K562 (cell line): ENCODE measurements at regions not wholly inside any gene's neighbourhood (a gene's known extent, or its start where the extent isn't known, plus 50 kb on each side); places are given as distances from the start of the nearest gene placed in this dataset.

Experiments used
- ATAC-seq: fragments of 200-7000 bp; cut with Tn5 transposase; 3 replicates; pipeline ENCODE4 v1.9.1; 2020; ENCODE audit warnings: moderate library complexity
- BruUV-seq: library from RNA; stranded (reverse); fragments of 400-500 nt; replicated peaks from 2 replicates; lab custom pipeline; 2021; lab: Mats Ljungman, UMichigan
- CTCF ChIA-PET: fragments of 300-600 bp; formaldehyde crosslinking; extraction: SDS; loops from one replicate; lab custom pipeline; 2021; ENCODE audit warnings: low intra/inter-chr PET ratio; lab: Yijun Ruan, JAX
- POLR2A ChIA-PET: fragments of 300-600, 350-650 bp; sonication (Branson Sonifier 250); formaldehyde crosslinking; extraction: SDS; loops from one replicate; lab custom pipeline; 2021; ENCODE audit warnings: antibody characterized with exemption, inconsistent platforms; lab: Yijun Ruan, JAX
- DNase-seq, 4 experiments: peaks; one replicate each; pipeline versions ENCODE4 v3.0.0 to v3.0.0-alpha.2; 2011 to 2018; ENCODE audit warnings: low spot score in 3 of 4, mixed read lengths in 3 of 4; ENCODE audit errors: extremely low read depth in 1 of 4
- FAIRE-seq: peaks from 2 replicates; lab custom pipeline; 2011; peaks lifted over from hg19 to GRCh38; lab: Jason Lieb, UNC
- H2AFZ ChIP-seq: 2 replicates; pipeline ENCODE4 v1.6.0; 2011; ENCODE audit warnings: low read depth, low read length, control low read depth, inconsistent platforms
- H3K27ac ChIP-seq: fragments of 200-600 bp; 3 replicates; pipeline ENCODE4 v1.8.0; 2011; ENCODE audit warnings: low read depth, mild to moderate bottlenecking, control low read depth, inconsistent platforms, low read length, moderate library complexity, mixed read lengths; ENCODE audit errors: extremely low read depth
- H3K27me3 ChIP-seq, 2 experiments: fragments of 300-600 bp in 1 of 2; 2 replicates in 1 of 2; 3 replicates in 1 of 2; pipeline versions ENCODE4 v1.6.0 to v1.8.0; 2011; ENCODE audit warnings: inconsistent platforms in 2 of 2, low read length in 2 of 2, mild to moderate bottlenecking in 1 of 2, mixed read lengths in 1 of 2, moderate library complexity in 1 of 2; ENCODE audit not compliant: control insufficient read depth in 2 of 2, insufficient read depth in 2 of 2
- H3K36me3 ChIP-seq: fragments of 300-600 bp; 3 replicates; pipeline ENCODE4 v1.8.0; 2011; ENCODE audit warnings: mild to moderate bottlenecking, low read length, inconsistent platforms; ENCODE audit not compliant: control insufficient read depth, insufficient read depth
- H3K4me1 ChIP-seq, 2 experiments: fragments of 200-600 bp in 1 of 2; replicated peaks in 1 of 2; 2 replicates in 1 of 2; 3 replicates in 1 of 2; pipeline versions ENCODE4 v1.5.1 to v1.8.0; 2011; ENCODE audit warnings: inconsistent platforms in 2 of 2, low read length in 2 of 2, mild to moderate bottlenecking in 1 of 2, mixed read lengths in 1 of 2, moderate library complexity in 1 of 2; ENCODE audit not compliant: control insufficient read depth in 2 of 2, insufficient read depth in 2 of 2
- H3K4me2 ChIP-seq: 2 replicates; pipeline ENCODE4 v1.6.1; 2011; ENCODE audit warnings: low read length, control low read depth, inconsistent platforms, mixed read lengths; ENCODE audit not compliant: insufficient read depth
- H3K4me3 ChIP-seq: fragments of 200-600 bp; sonication (generic), shearing (Covaris generic); 2 replicates; pipeline ENCODE4 v1.5.1; 2016; ENCODE audit warnings: control low read depth, inconsistent platforms
- H3K79me2 ChIP-seq: fragments of 200-600 bp; 3 replicates; pipeline ENCODE4 v1.8.0; 2011; ENCODE audit warnings: low read length, inconsistent platforms; ENCODE audit not compliant: control insufficient read depth, insufficient read depth
- H3K9ac ChIP-seq, 2 experiments: 2 replicates each; pipeline versions ENCODE4 v1.6.0 to v1.6.1; 2011; ENCODE audit warnings: low read depth in 2 of 2, low read length in 2 of 2, control low read depth in 1 of 2, inconsistent platforms in 1 of 2, mild to moderate bottlenecking in 1 of 2, mixed read lengths in 1 of 2; ENCODE audit not compliant: insufficient read depth in 1 of 2
- H3K9me1 ChIP-seq: one replicate; pipeline ENCODE4 v1.6.0; 2011; ENCODE audit warnings: inconsistent platforms, mild to moderate bottlenecking, low read length, moderate library complexity; ENCODE audit not compliant: control insufficient read depth, insufficient read depth
- H3K9me3 ChIP-seq: replicated peaks from 2 replicates; pipeline ENCODE4 v1.5.1; 2011; ENCODE audit warnings: low read depth, low read length, inconsistent platforms; ENCODE audit not compliant: control insufficient read depth, insufficient read depth
- H4K20me1 ChIP-seq: replicated peaks from 2 replicates; pipeline ENCODE4 v1.6.1; 2011; ENCODE audit warnings: low read length, inconsistent platforms, mixed read lengths; ENCODE audit not compliant: control insufficient read depth, insufficient read depth
- HDAC1 ChIP-seq, 2 experiments: fragments of 450-650 bp; IDR thresholded peaks; 2 replicates each; pipeline ENCODE4 v1.6.1; 2016 to 2017; ENCODE audit warnings: inconsistent platforms in 1 of 2, mild to moderate bottlenecking in 1 of 2, moderate library complexity in 1 of 2
- TAF7 ChIP-seq: fragments of 450-650 bp; IDR thresholded peaks from 2 replicates; pipeline ENCODE4 v1.6.1; 2016; ENCODE audit warnings: missing genetic modification characterization, missing compliant biosample characterization
- TCFL5 ChIP-seq: fragments of 250-450 bp; sonication (Bioruptor Pico); conservative IDR thresholded peaks from 2 replicates; pipeline ENCODE4 v1.6.1; 2021; ENCODE audit warnings: mild to moderate bottlenecking, moderate library complexity, matching md5 sums
- U2AF2 ChIP-seq: fragments of 200-400 bp; formaldehyde crosslinking; optimal IDR thresholded peaks from 2 replicates; pipeline ENCODE3; 2017; ENCODE audit warnings: low read depth, mild to moderate bottlenecking, low read length
- ZC3H8 ChIP-seq: fragments of 450-650 bp; IDR thresholded peaks from 2 replicates; pipeline ENCODE4 v1.6.1; 2017
- ZNF12 ChIP-seq: sonication (generic); formaldehyde crosslinking; IDR thresholded peaks from 2 replicates; pipeline ENCODE4 v1.4.0; 2020; ENCODE audit warnings: mild to moderate bottlenecking, missing genetic modification reagents
- ZNF561 ChIP-seq: fragments of 450-650 bp; formaldehyde crosslinking; conservative IDR thresholded peaks from 2 replicates; pipeline ENCODE4 v1.4.0; 2020; ENCODE audit warnings: mild to moderate bottlenecking, moderate library complexity
- WGBS: fragments of 100-300 bp; shearing (Covaris generic); methylation state at CpG from one replicate; pipeline ENCODE4 v1.1.6; 2016; ENCODE audit warnings: low coverage, mixed read lengths; ENCODE audit not compliant: insufficient coverage; ENCODE audit errors: missing lambda C conversion rate; 5-methylcytosine and 5-hydroxymethylcytosine counted together
- in situ Hi-C: fragments of 300-500 bp; cut with MboI; formaldehyde crosslinking; loops from 4 replicates; pipeline ENCODE4 v1.15.0; 2018; ENCODE audit warnings: inconsistent platforms, mixed read lengths
- intact Hi-C: fragments of 100-400 bp; cut with micrococcal nuclease; formaldehyde crosslinking; loops from 2 replicates; pipeline ENCODE4 v1.14.2; 2022
- TF ChIP-seq, protein P1 (sequence below): sonication (generic); formaldehyde crosslinking; IDR thresholded peaks from 2 replicates; pipeline ENCODE4 v1.8.1; 2023; ENCODE audit warnings: missing genetic modification reagents, mild to moderate bottlenecking, borderline replicate concordance
- TF ChIP-seq, protein P2 (sequence below): fragments of 250-450 bp; sonication (Bioruptor Pico); IDR thresholded peaks from 2 replicates; pipeline ENCODE4 v1.5.0; 2021; ENCODE audit warnings: mild to moderate bottlenecking, borderline replicate concordance
- TF ChIP-seq, protein P3 (sequence below): fragments of 250-450 bp; sonication (Bioruptor Pico); IDR thresholded peaks from 2 replicates; pipeline ENCODE4 v1.5.0; 2021
- TF ChIP-seq, protein P4 (sequence below): sonication (generic); formaldehyde crosslinking; IDR thresholded peaks from 2 replicates; pipeline ENCODE4 v1.8.0; 2022; ENCODE audit warnings: missing genetic modification reagents, mild to moderate bottlenecking, moderate library complexity, borderline replicate concordance

DNA sequence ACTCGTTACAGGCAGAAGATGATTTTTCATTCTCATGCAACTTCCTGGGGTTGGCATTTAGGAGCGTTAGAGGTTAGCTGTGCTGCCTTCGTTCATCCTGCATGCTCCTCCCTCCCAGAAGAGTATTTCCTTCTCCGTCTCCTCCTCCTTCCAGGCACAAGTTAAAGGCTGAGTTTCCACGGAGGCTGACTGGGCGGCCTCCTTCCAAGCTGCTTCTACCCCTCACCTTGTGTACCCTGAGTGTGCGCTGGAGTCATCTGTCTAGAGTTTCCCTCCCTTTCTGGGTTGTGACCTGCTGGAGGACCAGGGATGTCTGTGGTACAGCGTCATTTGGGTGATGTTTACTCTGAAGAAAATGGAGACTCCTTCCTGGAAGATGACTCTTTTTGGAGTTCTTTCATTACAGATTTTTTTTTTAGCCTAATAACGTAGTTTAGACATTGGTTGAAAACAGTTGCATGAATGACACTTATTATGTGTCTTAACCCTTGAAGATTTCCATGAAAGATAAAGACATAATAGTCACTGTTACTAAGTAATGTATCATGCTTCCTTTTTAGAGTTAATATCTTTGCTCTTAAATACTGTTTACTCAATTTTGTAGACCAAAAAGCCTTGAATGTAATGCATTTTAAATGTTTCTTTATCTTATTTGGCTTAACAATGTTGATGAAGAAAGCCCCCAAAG is 146.9 kb downstream of the TENT4A start (continued):
- TF ChIP-seq, protein P1, sequence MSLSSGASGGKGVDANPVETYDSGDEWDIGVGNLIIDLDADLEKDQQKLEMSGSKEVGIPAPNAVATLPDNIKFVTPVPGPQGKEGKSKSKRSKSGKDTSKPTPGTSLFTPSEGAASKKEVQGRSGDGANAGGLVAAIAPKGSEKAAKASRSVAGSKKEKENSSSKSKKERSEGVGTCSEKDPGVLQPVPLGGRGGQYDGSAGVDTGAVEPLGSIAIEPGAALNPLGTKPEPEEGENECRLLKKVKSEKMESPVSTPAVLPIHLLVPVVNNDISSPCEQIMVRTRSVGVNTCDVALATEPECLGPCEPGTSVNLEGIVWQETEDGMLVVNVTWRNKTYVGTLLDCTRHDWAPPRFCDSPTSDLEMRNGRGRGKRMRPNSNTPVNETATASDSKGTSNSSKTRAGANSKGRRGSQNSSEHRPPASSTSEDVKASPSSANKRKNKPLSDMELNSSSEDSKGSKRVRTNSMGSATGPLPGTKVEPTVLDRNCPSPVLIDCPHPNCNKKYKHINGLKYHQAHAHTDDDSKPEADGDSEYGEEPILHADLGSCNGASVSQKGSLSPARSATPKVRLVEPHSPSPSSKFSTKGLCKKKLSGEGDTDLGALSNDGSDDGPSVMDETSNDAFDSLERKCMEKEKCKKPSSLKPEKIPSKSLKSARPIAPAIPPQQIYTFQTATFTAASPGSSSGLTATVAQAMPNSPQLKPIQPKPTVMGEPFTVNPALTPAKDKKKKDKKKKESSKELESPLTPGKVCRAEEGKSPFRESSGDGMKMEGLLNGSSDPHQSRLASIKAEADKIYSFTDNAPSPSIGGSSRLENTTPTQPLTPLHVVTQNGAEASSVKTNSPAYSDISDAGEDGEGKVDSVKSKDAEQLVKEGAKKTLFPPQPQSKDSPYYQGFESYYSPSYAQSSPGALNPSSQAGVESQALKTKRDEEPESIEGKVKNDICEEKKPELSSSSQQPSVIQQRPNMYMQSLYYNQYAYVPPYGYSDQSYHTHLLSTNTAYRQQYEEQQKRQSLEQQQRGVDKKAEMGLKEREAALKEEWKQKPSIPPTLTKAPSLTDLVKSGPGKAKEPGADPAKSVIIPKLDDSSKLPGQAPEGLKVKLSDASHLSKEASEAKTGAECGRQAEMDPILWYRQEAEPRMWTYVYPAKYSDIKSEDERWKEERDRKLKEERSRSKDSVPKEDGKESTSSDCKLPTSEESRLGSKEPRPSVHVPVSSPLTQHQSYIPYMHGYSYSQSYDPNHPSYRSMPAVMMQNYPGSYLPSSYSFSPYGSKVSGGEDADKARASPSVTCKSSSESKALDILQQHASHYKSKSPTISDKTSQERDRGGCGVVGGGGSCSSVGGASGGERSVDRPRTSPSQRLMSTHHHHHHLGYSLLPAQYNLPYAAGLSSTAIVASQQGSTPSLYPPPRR (CRISPR knock-in tag): no peak
- no peak for TF ChIP-seq ZNF12 (CRISPR knock-in tag)
- TF ChIP-seq ZNF561 (CRISPR knock-in tag): no peak

DNA sequence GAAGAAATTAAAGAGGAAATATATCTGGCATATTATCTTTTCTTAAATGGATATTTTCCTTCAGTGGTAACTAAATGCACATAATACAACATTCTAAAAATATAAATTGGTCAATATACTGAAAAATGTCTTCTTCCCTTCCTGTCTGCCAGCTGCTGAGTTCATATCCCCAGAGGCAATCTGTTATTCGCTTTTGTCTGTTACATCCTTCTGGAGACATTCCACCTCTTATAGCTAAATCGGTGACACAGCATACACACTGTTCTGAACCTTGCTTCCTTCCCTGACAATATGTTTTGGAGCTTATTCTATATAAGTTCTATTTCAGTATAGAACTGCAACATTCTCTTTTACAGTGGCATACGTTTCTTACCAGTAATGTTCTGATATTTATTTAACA is 147.8 kb downstream of the TENT4A start:
- DNase-seq: no peak
- H3K9ac ChIP-seq: no peak overlapping the region
- no TSS peak for BruUV-seq
- no peak for ATAC-seq
- intact Hi-C loops: no loop called here
- H2AFZ ChIP-seq: no peak overlapping the region
- no peaks in the 10 kb centered on the region for H3K9me3 ChIP-seq
- H3K79me2 ChIP-seq: no peaks in the 10 kb centered on the region
- no peak for FAIRE-seq
- ChIA-PET POLR2A (no interaction called here), CTCF (no interaction called here)
- WGBS: 0% methylated on average over 3 of the region's 3 CpGs
- H3K9me1 ChIP-seq: no peaks in the 10 kb centered on the region
- no peak overlapping the region for H3K4me3 ChIP-seq
- in situ Hi-C loops: no loop called here
- no peak overlapping the region for H3K27ac ChIP-seq
- H3K36me3 ChIP-seq: no peaks in the 10 kb centered on the region
- no peaks in the 10 kb centered on the region for H3K4me1 ChIP-seq
- no peaks in the 10 kb centered on the region; the same call in 1 of the 2 replicates for H4K20me1 ChIP-seq
- peaks cover 3 to 17% of the 10 kb centered on the region in 2 experiments; a peak in 3 of 5 replicates for H3K27me3 ChIP-seq
- no peak overlapping the region for H3K4me2 ChIP-seq
- TF ChIP-seq TCFL5: no peak
- no peak for TF ChIP-seq TAF7 (tag)
- no peak for TF ChIP-seq U2AF2
- no peak for TF ChIP-seq HDAC1 (IDR thresholded peaks at IDR 0.05)
- TF ChIP-seq, protein P2, sequence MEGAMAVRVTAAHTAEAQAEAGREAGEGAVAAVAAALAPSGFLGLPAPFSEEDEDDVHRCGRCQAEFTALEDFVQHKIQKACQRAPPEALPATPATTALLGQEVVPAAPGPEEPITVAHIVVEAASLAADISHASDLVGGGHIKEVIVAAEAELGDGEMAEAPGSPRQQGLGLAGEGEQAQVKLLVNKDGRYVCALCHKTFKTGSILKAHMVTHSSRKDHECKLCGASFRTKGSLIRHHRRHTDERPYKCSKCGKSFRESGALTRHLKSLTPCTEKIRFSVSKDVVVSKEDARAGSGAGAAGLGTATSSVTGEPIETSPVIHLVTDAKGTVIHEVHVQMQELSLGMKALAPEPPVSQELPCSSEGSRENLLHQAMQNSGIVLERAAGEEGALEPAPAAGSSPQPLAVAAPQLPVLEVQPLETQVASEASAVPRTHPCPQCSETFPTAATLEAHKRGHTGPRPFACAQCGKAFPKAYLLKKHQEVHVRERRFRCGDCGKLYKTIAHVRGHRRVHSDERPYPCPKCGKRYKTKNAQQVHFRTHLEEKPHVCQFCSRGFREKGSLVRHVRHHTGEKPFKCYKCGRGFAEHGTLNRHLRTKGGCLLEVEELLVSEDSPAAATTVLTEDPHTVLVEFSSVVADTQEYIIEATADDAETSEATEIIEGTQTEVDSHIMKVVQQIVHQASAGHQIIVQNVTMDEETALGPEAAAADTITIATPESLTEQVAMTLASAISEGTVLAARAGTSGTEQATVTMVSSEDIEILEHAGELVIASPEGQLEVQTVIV: no peak
- TF ChIP-seq ZC3H8: no peak
- TF ChIP-seq, protein P3, sequence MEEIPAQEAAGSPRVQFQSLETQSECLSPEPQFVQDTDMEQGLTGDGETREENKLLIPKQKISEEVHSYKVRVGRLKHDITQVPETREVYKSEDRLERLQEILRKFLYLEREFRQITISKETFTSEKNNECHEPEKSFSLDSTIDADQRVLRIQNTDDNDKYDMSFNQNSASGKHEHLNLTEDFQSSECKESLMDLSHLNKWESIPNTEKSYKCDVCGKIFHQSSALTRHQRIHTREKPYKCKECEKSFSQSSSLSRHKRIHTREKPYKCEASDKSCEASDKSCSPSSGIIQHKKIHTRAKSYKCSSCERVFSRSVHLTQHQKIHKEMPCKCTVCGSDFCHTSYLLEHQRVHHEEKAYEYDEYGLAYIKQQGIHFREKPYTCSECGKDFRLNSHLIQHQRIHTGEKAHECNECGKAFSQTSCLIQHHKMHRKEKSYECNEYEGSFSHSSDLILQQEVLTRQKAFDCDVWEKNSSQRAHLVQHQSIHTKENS (CRISPR knock-in tag): no peak
- TF ChIP-seq, protein P4, sequence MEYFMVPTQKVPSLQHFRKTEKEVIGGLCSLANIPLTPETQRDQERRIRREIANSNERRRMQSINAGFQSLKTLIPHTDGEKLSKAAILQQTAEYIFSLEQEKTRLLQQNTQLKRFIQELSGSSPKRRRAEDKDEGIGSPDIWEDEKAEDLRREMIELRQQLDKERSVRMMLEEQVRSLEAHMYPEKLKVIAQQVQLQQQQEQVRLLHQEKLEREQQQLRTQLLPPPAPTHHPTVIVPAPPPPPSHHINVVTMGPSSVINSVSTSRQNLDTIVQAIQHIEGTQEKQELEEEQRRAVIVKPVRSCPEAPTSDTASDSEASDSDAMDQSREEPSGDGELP: no peak
